Loucy (cell line): ENCODE measurements at regions not wholly inside any gene's neighbourhood (a gene's known extent, or its start where the extent isn't known, plus 50 kb on each side); places are given as distances from the start of the nearest gene placed in this dataset.

Experiments
- CTCF ChIP-seq: fragments of 200-600 bp; sonication (generic); conservative IDR thresholded peaks from 2 replicates; pipeline ENCODE4 v1.5.1; 2014; ENCODE audit warnings: mild to moderate bottlenecking, antibody characterized with exemption, low read length
- EZH2phosphoT487 ChIP-seq: fragments of 200-600 bp; IDR thresholded peaks from 2 replicates; pipeline ENCODE4 v1.6.1; 2018; ENCODE audit warnings: antibody characterized with exemption, mild to moderate bottlenecking, moderate library complexity, borderline replicate concordance

GRCh38 chr3:159584421-159584820 is 404.2 kb upstream of the IL12A start:
- TF ChIP-seq EZH2phosphoT487 (no peak), CTCF (no peak)
